ENCODE measurements at regions not wholly inside any gene's neighbourhood (a gene's known extent, or its start where the extent isn't known, plus 50 kb on each side); places are given as distances from the start of the nearest gene placed in this dataset.
"Not testable (repeated sequence)": the region's sequence is repeated elsewhere in the genome, so short reads cannot be mapped to it uniquely, and the experiment has no call there.

DNA sequence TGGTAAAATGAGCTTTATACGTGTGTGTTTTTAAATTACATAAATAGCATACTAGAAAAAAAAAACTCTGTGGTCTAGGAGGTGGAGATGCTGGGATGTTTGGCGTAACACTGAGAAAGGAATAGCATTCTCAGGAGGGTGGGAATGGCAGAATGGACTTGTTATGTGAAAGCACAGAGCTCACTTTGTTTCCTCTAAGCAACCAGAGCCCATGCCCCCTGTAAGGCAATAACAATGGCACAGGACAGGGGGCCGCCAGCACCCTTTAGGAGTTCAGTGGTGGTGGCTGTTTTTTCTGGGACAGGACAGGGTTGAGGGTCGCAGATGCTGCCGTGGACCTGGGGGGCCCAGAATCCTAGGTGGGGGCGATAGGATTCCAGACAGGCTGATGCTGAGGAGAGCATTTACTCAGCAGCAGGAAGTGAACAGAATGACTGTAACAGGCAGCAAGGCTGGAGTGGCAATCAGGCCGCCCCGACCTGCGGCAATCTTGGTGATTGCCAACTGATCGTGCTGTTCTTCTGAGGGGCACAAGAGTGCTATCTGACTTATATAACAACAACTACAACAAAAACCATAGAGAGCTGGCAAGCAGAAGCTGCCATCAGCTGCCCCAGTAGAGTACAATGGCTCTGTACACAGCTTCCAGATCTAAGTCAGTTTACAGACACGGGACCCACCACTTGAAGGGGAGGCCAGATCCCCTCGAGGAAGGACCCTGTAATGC, 160.4 kb downstream of the UACA start:
- no peak for DNase-seq

DNA sequence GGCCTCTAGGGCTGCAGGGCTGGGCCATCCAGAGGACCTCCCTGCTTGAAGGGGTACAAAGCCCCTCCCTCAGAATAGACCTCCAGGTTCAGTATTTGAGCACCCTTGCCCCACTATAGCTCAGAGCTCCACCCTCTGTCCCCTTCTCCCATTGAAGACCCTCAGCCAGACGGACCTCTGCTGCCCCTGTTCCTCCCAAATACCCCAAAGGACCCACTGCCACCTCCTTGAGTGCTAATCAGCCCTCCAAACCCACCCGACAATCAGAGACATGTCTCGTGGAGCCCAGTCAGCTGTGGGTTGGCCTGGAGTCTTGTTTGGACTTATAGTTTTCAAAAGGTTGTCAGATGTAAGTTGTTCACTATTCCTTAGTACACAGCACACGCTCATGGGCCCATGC, 161.1 kb downstream of the UACA start:
- DNase-seq, result no peak

DNA sequence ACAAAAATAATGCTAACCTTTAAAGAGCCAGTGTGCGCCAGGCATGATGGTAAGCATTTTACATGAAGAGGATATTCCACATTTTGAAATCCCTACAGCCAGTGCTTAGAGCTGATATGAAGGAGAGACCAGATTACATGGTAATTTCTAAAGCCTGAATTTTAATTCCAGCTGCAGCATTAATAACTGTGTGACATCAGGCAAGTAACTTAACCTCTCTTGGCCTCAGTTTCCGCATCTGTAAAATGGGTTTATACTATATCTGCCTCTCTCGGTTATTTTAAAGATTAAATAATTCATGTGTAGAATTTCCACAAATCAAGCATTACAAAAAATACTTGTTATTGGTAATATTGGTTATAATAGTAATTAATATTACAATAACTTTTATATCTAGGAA, 165.4 kb downstream of the UACA start:
- no peak for DNase-seq

DNA sequence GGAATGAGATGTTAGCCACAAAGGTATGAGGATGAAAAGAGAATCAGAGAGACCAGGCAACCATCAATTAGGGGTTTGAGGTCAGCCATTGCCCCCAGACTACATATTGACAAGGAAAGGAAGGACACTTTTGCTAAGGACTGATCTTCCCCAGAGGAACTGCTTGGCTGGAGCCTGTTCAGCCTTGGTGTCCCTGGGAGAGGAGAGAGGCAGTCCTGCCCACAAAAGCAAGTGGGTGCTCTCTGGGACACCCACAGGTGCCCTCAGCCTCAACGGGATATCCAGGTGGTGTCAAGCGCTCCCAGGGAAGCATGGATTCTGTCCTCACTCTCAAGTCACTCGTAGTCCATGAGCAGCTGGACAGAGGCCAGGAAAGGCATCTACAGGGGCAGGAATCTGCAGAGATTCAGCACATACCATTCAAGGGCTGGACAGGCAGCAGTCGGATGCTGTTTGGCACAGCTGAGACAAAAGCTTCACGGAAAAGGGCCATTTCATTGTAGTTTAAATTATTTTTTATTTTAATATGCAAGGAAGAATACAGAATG, 166.2 kb downstream of the UACA start:
- DNase-seq, result no peak

DNA sequence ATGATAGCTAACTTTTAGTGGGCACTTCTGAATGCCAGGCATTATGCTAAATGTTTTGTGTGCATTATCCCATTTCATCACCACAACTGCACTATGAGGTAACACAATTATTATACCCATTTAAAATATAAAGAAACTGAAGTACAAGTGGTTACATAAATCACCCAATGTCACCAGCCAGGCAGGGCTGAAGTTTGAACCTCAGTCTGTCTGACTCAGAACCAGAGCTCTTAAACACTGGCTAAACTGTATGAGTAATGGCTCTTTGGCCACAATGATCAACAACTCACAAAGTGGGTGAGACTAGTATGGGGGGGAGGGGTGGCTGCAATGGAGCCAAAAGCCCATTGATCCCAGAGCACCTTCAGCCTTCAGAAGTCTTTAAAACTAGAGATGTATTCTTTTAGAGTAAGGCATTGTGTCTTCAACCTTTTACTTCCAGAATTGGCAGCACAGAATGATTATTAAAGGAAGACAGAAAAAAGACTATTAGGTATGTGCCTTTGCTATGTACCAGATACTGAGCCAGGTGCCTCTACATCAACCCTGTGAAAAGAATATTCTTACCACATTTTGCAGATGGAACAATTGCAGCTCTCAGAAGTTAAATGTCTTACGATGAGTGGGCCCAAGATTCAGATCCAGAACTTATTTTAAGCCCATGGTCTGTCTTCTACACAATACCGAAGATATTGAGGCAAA, 166.9 kb downstream of the UACA start:
- DNase-seq, result no peak

- DNase-seq, result no peak
Measured at GRCh38 chr15:70593795-70594194, 169.6 kb downstream of the UACA start.

- no peak for DNase-seq
Measured at GRCh38 chr15:70589728-70590127, 173.6 kb downstream of the UACA start.

DNA sequence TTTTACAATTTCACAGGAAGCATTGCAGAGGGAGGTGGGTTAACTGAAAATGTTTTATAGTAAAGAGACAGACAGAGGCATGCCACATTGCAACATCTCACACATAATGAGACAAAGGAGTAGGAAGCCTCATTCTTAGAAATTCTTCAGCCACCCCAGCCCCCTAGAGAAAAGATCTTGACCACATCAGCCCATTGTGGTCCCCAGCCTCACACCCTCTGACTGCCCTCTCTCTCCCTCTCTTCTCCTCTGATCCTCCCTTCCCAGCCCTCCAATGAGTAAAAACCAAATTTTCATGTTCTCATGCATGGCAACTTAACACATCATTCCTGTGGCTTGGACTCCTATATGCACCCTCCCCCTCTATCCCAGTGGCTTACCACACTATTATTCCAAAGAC, 174.1 kb downstream of the UACA start:
- no peak for DNase-seq

GRCh38 chr15:70588613-70589012, 174.7 kb downstream of the UACA start:
- no peak for DNase-seq

GRCh38 chr15:70587896-70588567, 175.3 kb downstream of the UACA start:
- no peak for DNase-seq

DNA sequence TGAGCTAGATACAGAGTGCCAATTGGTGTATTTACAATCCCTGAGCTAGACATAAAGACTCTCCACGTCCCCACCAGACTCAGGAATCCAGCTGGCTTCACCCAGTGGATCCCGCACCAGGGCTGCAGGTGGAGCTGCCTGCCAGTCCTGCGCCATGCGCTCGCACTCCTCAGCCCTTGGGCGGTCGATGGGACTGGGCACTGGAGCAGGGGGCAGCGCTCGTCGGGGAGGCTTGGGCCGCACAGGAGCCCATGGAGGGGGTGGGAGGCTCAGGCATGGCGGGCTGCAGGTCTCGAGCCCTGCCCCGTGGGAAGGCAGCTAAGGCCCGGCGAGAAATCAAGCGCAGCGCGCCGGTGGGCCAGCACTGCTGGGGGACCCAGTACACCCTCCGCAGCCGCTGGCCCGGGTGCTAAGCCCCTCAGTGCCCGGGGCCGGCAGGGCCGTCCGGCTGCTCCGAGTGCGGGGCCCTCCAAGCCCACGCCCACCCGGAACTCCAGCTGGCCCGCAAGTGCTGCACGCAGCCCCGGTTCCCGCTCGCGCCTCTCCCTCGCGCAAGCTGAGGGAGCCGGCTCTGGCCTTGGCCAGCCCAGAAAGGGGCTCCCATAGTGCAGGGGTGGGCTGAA, 176.2 kb downstream of the UACA start:
- not testable (repeated sequence) for DNase-seq

GRCh38 chr15:70586241-70586640, 177.1 kb downstream of the UACA start:
- no peak for DNase-seq

DNA sequence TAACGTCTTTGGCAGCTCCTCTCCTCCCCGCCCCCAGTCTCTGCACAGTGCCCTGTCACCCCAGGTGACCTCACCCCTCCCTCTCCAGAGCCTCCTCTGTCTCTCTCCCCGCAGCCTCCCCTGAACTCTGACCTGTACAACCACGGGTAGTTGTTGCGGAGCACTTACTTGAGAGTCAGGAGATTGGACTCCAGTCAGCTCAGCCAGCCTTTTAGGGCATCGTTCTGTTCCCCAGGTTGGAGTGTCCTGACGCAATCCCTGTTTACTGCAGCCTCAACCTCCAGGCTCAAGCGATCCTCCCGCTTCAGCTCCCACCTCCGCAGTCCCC, 177.7 kb downstream of the UACA start:
- DNase-seq, result no peak

DNA sequence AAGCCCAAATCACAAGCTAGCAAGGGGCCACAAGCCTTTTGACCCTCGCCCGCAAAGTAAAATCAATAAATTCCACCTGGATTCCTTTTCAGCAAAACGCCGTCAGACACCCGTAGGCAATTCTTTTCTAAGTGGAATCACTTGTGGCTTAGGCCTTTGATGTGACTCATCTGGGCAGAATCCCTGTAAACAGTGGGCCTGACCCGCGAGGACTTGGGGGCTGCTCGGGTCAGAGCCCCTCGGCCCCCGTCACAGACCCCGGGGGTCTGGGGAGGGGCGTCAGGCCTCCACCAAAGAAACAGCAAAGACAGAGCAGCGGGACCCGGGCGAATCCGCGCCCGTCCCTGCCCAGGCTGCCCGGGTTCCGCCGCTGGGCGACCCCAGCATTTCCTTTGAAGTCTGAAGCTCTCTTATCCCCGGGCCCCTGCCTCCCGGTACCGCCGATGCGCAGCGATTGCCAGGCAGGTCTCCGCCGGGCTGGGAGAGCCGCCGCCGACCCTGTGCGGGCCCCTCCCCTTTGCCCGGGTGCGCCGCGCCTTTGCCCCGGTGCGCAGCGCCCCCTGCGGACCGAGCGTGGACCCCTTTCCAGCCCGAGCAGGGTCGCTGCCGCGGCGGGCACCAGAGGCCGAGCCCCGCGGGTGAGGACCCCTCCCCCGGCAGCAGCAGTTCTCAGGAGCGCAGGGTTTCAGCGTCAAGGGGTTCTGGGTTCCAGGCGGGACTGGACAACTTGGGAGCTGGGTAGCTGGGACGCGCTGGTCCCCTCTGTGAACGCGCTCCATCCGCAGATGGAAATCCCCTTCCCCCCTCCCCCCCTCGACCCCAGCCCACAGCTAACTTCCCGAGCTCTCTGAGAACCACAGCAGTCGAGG, 178.3 kb downstream of the UACA start:
- DNase-seq, result no peak

- DNase-seq, result no peak
Measured at GRCh38 chr15:70584441-70584837, 178.9 kb downstream of the UACA start.

DNA sequence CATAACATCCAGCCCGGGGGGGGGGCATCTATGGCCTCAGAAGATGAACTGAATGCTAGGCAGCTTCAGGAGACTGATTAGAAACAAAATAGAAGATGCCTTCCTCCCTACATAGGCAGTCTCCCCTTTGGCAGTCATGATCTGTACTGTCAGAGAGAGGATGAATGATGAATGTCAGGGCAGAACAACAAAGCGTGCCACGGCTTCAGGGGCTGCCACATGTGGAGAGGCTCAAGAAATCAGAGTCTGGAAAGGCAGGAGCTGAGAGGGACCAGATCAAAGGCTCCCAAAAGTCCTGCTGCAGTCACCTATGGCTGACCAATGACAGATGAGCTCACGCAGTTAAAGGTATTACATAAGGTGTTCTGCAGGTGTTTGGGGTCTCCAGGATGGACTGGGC, 180.4 kb downstream of the UACA start:
- no peak for DNase-seq

DNA sequence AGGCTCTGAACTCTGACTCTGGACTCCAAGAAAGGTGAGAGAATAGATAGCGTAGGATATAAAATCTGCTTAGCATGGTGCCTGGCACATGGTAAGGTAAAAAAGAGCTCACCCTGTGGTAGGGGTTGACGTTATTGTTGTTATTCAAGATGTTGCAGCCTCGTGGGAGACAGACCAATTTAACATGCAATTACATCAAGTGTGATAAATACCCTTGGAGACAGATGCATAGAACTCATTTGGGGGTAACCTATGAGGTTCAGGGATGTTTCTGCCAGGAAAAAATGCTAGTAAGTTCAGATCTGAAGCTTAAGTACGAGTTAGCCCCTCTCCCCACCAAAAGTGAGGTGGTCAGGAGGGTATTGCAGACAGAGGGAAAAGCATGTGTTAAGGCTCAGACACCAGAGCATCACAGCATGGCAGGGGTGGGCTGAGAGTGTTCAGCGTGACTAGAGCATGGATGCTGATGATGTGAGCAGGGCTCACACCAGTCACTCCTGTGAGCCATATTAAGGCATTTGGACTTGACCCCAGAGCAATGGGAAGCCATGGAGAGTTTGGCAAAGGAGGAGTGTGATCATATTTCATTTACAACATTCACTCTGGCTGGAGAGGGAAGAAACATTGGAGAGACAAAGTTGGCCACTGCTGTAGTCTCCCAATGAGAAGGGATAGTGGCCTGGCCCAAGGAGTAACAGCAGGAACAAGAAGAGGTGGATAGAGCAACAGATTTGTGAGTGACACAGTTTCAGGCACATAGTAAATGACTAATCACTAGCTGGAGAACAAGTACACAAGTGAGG, 181.0 kb downstream of the UACA start:
- no peak for DNase-seq

- DNase-seq, result no peak
Measured at GRCh38 chr15:70580958-70581357, 182.4 kb downstream of the UACA start.

GRCh38 chr15:70580286-70580685, 183.1 kb downstream of the UACA start:
- DNase-seq, result no peak

GRCh38 chr15:70579766-70580165, 183.6 kb downstream of the UACA start:
- no peak for DNase-seq

- no peak for DNase-seq
Measured at GRCh38 chr15:70578196-70578595, 185.2 kb downstream of the UACA start.

DNA sequence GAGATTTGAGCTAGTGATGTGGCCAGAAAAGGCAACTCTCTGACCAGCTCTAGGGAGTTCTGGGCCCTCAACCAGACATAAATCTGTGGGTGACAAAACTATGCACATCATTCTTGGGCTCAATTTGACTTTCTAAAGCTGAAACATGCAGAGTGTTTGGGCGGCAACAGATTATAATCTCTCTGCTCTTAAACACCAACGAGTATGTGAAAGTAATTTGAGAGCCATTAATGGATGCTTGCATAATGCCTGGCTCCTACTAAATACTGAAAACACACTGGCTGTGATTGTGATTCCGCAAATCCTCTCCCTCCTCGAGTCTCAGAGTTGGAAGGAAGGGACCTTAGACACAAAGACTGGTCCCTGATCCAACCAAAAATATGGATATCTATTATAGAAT, 186.7 kb downstream of the UACA start:
- no peak for DNase-seq
